ENCODE measurements at regions not wholly inside any gene's neighbourhood (a gene's known extent, or its start where the extent isn't known, plus 50 kb on each side); places are given as distances from the start of the nearest gene placed in this dataset.

GRCh38 chr4:130309221-130309620 lies 1213.3 kb downstream of the C4orf33 start:
- H3K36me3 ChIP-seq (ENCODE audit: control insufficient read depth in 1 of 2, insufficient read depth in 2 of 2, low read length in 2 of 2), result no peaks in the 10 kb centered on the region
- H3K4me1 ChIP-seq (ENCODE audit: control insufficient read depth in 1 of 2, insufficient read depth in 2 of 2, low read length in 2 of 2), result no peaks in the 10 kb centered on the region
- no peak overlapping the region for H3K9ac ChIP-seq (ENCODE audit: low read depth in 1 of 2, low read length in 2 of 2)
- no peaks in the 10 kb centered on the region for H3K27me3 ChIP-seq (ENCODE audit: control insufficient read depth in 1 of 2, insufficient read depth in 2 of 2, low read length in 2 of 2)
- no peaks in the 10 kb centered on the region for H3K9me3 ChIP-seq (ENCODE audit: control insufficient read depth in 1 of 2, low read length in 2 of 2)
- no peak overlapping the region for H3K27ac ChIP-seq (ENCODE audit: low read depth, low read length)
- H3K4me3 ChIP-seq (ENCODE audit: low read depth in 1 of 2, low read length in 2 of 2), result no peak overlapping the region

- no peaks in the 10 kb centered on the region for H3K27me3 ChIP-seq (ENCODE audit: control insufficient read depth in 1 of 2, insufficient read depth in 2 of 2, low read length in 2 of 2)
- H3K27ac ChIP-seq (ENCODE audit: low read depth, low read length), result no peak overlapping the region
- no peak overlapping the region for H3K4me3 ChIP-seq (ENCODE audit: low read depth in 1 of 2, low read length in 2 of 2)
- no peaks in the 10 kb centered on the region for H3K36me3 ChIP-seq (ENCODE audit: control insufficient read depth in 1 of 2, insufficient read depth in 2 of 2, low read length in 2 of 2)
- H3K9me3 ChIP-seq (ENCODE audit: control insufficient read depth in 1 of 2, low read length in 2 of 2), result no peaks in the 10 kb centered on the region
- no peak overlapping the region for H3K9ac ChIP-seq (ENCODE audit: low read depth in 1 of 2, low read length in 2 of 2)
- no peaks in the 10 kb centered on the region for H3K4me1 ChIP-seq (ENCODE audit: control insufficient read depth in 1 of 2, insufficient read depth in 2 of 2, low read length in 2 of 2)
These were observed 1226.5 kb downstream of the C4orf33 start for GRCh38 chr4:130322439-130322838.

- H3K27me3 ChIP-seq (ENCODE audit: control insufficient read depth in 1 of 2, insufficient read depth in 2 of 2, low read length in 2 of 2), result no peaks in the 10 kb centered on the region
- no peaks in the 10 kb centered on the region for H3K4me1 ChIP-seq (ENCODE audit: control insufficient read depth in 1 of 2, insufficient read depth in 2 of 2, low read length in 2 of 2)
- H3K36me3 ChIP-seq (ENCODE audit: control insufficient read depth in 1 of 2, insufficient read depth in 2 of 2, low read length in 2 of 2), result no peaks in the 10 kb centered on the region
- no peak overlapping the region for H3K4me3 ChIP-seq (ENCODE audit: low read depth in 1 of 2, low read length in 2 of 2)
- no peaks in the 10 kb centered on the region for H3K9me3 ChIP-seq (ENCODE audit: control insufficient read depth in 1 of 2, low read length in 2 of 2)
- no peak overlapping the region for H3K9ac ChIP-seq (ENCODE audit: low read depth in 1 of 2, low read length in 2 of 2)
- H3K27ac ChIP-seq (ENCODE audit: low read depth, low read length), result no peak overlapping the region
These were observed 1233.1 kb downstream of the C4orf33 start for GRCh38 chr4:130329036-130329435.

- no peaks in the 10 kb centered on the region for H3K27me3 ChIP-seq (ENCODE audit: control insufficient read depth in 1 of 2, insufficient read depth in 2 of 2, low read length in 2 of 2)
- H3K4me1 ChIP-seq (ENCODE audit: control insufficient read depth in 1 of 2, insufficient read depth in 2 of 2, low read length in 2 of 2), result no peaks in the 10 kb centered on the region
- no peak overlapping the region for H3K9ac ChIP-seq (ENCODE audit: low read depth in 1 of 2, low read length in 2 of 2)
- H3K36me3 ChIP-seq (ENCODE audit: control insufficient read depth in 1 of 2, insufficient read depth in 2 of 2, low read length in 2 of 2), result no peaks in the 10 kb centered on the region
- H3K27ac ChIP-seq (ENCODE audit: low read depth, low read length), result no peak overlapping the region
- no peak overlapping the region for H3K4me3 ChIP-seq (ENCODE audit: low read depth in 1 of 2, low read length in 2 of 2)
- no peaks in the 10 kb centered on the region for H3K9me3 ChIP-seq (ENCODE audit: control insufficient read depth in 1 of 2, low read length in 2 of 2)
These were observed 1237.3 kb downstream of the C4orf33 start for GRCh38 chr4:130333241-130333759.

GRCh38 chr4:130335417-130336194 lies 1239.7 kb downstream of the C4orf33 start:
- no peak overlapping the region for H3K27ac ChIP-seq (ENCODE audit: low read depth, low read length)
- H3K27me3 ChIP-seq (ENCODE audit: control insufficient read depth in 1 of 2, insufficient read depth in 2 of 2, low read length in 2 of 2), result no peaks in the 10 kb centered on the region
- no peaks in the 10 kb centered on the region for H3K9me3 ChIP-seq (ENCODE audit: control insufficient read depth in 1 of 2, low read length in 2 of 2)
- no peak overlapping the region for H3K9ac ChIP-seq (ENCODE audit: low read depth in 1 of 2, low read length in 2 of 2)
- no peaks in the 10 kb centered on the region for H3K4me1 ChIP-seq (ENCODE audit: control insufficient read depth in 1 of 2, insufficient read depth in 2 of 2, low read length in 2 of 2)
- no peaks in the 10 kb centered on the region for H3K36me3 ChIP-seq (ENCODE audit: control insufficient read depth in 1 of 2, insufficient read depth in 2 of 2, low read length in 2 of 2)
- no peak overlapping the region for H3K4me3 ChIP-seq (ENCODE audit: low read depth in 1 of 2, low read length in 2 of 2)

GRCh38 chr4:130336585-130337217 lies 1240.7 kb downstream of the C4orf33 start:
- H3K27me3 ChIP-seq (ENCODE audit: control insufficient read depth in 1 of 2, insufficient read depth in 2 of 2, low read length in 2 of 2), result no peaks in the 10 kb centered on the region

GRCh38 chr4:130338851-130339250 lies 1242.9 kb downstream of the C4orf33 start:
- Histone ChIP-seq H3K9me3 (ENCODE audit: control insufficient read depth in 1 of 2, low read length in 2 of 2) (no peaks in the 10 kb centered on the region), H3K36me3 (ENCODE audit: control insufficient read depth in 1 of 2, insufficient read depth in 2 of 2, low read length in 2 of 2) (no peaks in the 10 kb centered on the region), H3K27me3 (ENCODE audit: control insufficient read depth in 1 of 2, insufficient read depth in 2 of 2, low read length in 2 of 2) (no peaks in the 10 kb centered on the region), H3K4me1 (ENCODE audit: control insufficient read depth in 1 of 2, insufficient read depth in 2 of 2, low read length in 2 of 2) (no peaks in the 10 kb centered on the region), H3K9ac (ENCODE audit: low read depth in 1 of 2, low read length in 2 of 2) (no peak overlapping the region), H3K4me3 (ENCODE audit: low read depth in 1 of 2, low read length in 2 of 2) (no peak overlapping the region), H3K27ac (ENCODE audit: low read depth, low read length) (no peak overlapping the region)

More at GRCh38 chr4:130336585-130337217, 1240.7 kb downstream of the C4orf33 start:
- no peaks in the 10 kb centered on the region for H3K4me1 ChIP-seq (ENCODE audit: control insufficient read depth in 1 of 2, insufficient read depth in 2 of 2, low read length in 2 of 2)
- no peaks in the 10 kb centered on the region for H3K36me3 ChIP-seq (ENCODE audit: control insufficient read depth in 1 of 2, insufficient read depth in 2 of 2, low read length in 2 of 2)
- no peak overlapping the region for H3K4me3 ChIP-seq (ENCODE audit: low read depth in 1 of 2, low read length in 2 of 2)
- H3K9ac ChIP-seq (ENCODE audit: low read depth in 1 of 2, low read length in 2 of 2), result no peak overlapping the region
- H3K9me3 ChIP-seq (ENCODE audit: control insufficient read depth in 1 of 2, low read length in 2 of 2), result no peaks in the 10 kb centered on the region
- no peak overlapping the region for H3K27ac ChIP-seq (ENCODE audit: low read depth, low read length)

GRCh38 chr4:130349745-130350144 lies 1253.8 kb downstream of the C4orf33 start:
- Histone ChIP-seq H3K36me3 (ENCODE audit: control insufficient read depth in 1 of 2, insufficient read depth in 2 of 2, low read length in 2 of 2) (no peaks in the 10 kb centered on the region), H3K27me3 (ENCODE audit: control insufficient read depth in 1 of 2, insufficient read depth in 2 of 2, low read length in 2 of 2) (no peaks in the 10 kb centered on the region), H3K27ac (ENCODE audit: low read depth, low read length) (no peak overlapping the region), H3K4me3 (ENCODE audit: low read depth in 1 of 2, low read length in 2 of 2) (no peak overlapping the region), H3K9ac (ENCODE audit: low read depth in 1 of 2, low read length in 2 of 2) (no peak overlapping the region), H3K9me3 (ENCODE audit: control insufficient read depth in 1 of 2, low read length in 2 of 2) (no peaks in the 10 kb centered on the region), H3K4me1 (ENCODE audit: control insufficient read depth in 1 of 2, insufficient read depth in 2 of 2, low read length in 2 of 2) (no peaks in the 10 kb centered on the region)

- Histone ChIP-seq H3K9me3 (ENCODE audit: control insufficient read depth in 1 of 2, low read length in 2 of 2) (no peaks in the 10 kb centered on the region), H3K9ac (ENCODE audit: low read depth in 1 of 2, low read length in 2 of 2) (no peak overlapping the region), H3K4me3 (ENCODE audit: low read depth in 1 of 2, low read length in 2 of 2) (no peak overlapping the region), H3K27me3 (ENCODE audit: control insufficient read depth in 1 of 2, insufficient read depth in 2 of 2, low read length in 2 of 2) (no peaks in the 10 kb centered on the region), H3K36me3 (ENCODE audit: control insufficient read depth in 1 of 2, insufficient read depth in 2 of 2, low read length in 2 of 2) (no peaks in the 10 kb centered on the region), H3K4me1 (ENCODE audit: control insufficient read depth in 1 of 2, insufficient read depth in 2 of 2, low read length in 2 of 2) (no peaks in the 10 kb centered on the region), H3K27ac (ENCODE audit: low read depth, low read length) (no peak overlapping the region)
These were observed 1260.9 kb downstream of the C4orf33 start for GRCh38 chr4:130356873-130357272.

GRCh38 chr4:130359542-130359941 lies 1263.6 kb downstream of the C4orf33 start:
- Histone ChIP-seq H3K27ac (ENCODE audit: low read depth, low read length) (no peak overlapping the region), H3K9ac (ENCODE audit: low read depth in 1 of 2, low read length in 2 of 2) (no peak overlapping the region), H3K4me3 (ENCODE audit: low read depth in 1 of 2, low read length in 2 of 2) (no peak overlapping the region), H3K4me1 (ENCODE audit: control insufficient read depth in 1 of 2, insufficient read depth in 2 of 2, low read length in 2 of 2) (no peaks in the 10 kb centered on the region), H3K9me3 (ENCODE audit: control insufficient read depth in 1 of 2, low read length in 2 of 2) (no peaks in the 10 kb centered on the region), H3K36me3 (ENCODE audit: control insufficient read depth in 1 of 2, insufficient read depth in 2 of 2, low read length in 2 of 2) (no peaks in the 10 kb centered on the region), H3K27me3 (ENCODE audit: control insufficient read depth in 1 of 2, insufficient read depth in 2 of 2, low read length in 2 of 2) (no peaks in the 10 kb centered on the region)
